Muscle of back (tissue), 3 donors: ENCODE measurements at regions not wholly inside any gene's neighbourhood (a gene's known extent, or its start where the extent isn't known, plus 50 kb on each side); places are given as distances from the start of the nearest gene placed in this dataset.

Source experiments
- DNase-seq, 3 donors: peaks; one replicate each; pipeline versions ENCODE4 v3.0.0 to v3.0.0-alpha.2; 2013

GRCh38 chr14:61132894-61133293 is 148.2 kb downstream of the TMEM30B start:
- DNase-seq, result no peak

- no peak for DNase-seq
Measured at GRCh38 chr14:61132336-61132735, 148.8 kb downstream of the TMEM30B start.

GRCh38 chr14:61130512-61131260 is 149.6 kb downstream of the SLC38A6 start:
- DNase-seq, result no peak

- DNase-seq, result no peak
Measured at GRCh38 chr14:61129168-61129745, 148.2 kb downstream of the SLC38A6 start.

DNA sequence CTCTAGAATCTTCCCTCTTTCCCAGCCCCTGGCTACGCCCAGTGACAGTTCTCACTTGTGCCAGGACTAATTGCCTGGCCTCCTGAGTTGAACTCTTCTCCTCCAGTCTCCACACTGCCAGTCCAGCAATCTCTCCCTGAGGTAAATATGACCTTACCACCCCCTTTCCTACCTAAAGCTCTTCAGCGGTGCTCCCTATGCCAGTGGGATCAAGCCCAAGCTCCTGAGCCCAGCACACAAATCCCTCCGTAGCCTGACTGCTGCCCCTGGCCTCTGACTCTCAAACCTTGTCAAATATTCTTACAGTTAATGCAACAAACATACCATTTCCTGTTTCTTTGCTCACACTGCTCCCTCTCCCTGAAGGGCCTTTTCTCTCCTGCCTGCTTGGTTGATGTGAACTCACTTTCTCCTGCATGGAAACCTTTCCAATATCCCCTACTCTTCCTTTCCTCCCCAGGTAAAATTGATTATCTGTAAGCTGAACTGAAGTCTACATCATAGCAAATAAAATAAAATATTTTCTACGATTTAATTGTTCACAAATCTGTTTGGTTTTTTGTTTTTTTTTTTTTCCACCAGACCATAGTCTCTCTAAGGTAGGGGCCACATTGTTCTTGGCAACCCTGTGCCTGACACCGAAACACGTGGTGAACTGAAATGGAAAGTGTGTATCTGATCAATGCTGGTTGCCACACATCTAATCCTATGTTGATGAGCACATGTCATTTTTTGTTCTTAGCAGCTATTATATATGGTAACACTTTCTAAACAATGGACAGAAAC is 147.5 kb downstream of the SLC38A6 start:
- no peak for DNase-seq

DNA sequence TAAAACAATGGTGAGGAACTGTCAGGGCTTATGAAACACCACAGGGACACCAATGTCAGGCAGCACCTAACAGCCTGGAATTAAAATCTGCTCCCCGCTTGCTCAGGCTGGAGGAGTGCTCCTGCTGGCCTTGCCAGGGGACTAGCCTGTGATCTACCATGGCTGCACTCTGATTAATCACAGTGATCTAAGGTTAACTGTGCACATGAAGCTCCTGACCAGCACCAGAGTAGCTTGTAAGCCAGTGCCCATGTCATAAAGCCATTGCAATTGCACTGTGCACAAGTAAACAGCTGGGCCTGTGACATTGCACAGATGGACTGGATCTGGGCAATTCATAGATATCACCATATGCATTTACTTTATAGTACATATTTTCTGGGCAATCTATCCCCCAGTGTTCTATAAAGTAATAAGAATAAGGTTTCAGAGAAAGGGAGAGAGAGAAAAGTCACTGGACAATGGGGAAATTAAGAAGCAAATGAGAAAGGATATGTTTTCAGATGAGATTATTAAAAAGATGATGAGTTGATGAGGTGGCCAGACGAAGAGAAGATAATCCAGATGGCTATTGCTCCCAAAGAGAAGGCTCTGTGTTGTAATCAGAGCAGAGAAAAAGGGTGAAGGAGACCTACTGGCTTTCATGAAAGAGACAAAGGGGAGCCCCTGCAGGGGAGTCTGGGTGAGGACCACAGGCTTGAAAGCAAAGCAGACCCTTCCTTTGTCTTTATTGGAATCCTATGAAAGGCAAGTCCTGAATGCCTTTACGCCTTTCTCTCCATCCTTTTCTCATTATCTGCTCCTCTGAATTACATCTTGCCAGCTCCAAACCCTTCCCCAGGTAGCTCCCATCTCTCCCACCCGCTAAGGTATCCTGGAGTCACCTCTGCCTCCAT is 145.8 kb downstream of the SLC38A6 start:
- DNase-seq, result no peak

DNA sequence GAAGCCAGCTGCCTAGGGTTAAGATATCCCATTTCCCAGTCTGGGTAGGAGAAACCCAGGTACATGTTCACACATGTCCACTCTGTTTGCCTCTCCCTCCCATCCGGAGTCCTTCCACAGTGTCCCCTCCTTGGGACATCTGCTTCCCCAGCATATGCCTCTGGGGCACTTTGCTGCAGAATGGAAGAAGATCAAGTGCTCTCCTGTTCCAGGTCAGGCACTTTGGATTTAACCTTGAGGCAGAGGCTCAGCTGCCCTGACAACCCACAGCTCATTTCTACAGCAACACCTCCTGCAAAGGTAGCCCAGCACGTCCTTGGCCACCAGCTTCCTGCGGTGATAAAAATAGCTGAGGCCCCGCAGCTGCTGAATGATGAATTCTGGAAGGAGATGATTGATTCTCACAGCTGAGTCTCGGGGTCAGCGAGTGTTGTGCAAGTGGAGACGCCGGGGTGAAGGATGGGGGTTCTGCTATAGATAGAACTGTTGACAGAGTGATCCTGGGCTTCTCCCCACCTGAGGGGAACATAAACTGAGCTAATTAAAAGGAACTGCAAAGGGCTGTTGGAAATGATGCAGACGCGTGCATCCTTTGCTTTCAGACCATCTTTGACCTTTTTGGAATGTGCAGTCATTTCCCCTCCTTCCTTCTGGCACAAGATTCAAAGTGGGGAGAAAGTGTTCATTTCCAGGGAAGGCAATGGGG is 145.0 kb downstream of the SLC38A6 start:
- peak; percentile 75 to 89 (median 87) for DNase-seq

- DNase-seq, result peak in 2 of 3 donors; percentile 74 to 87
Measured at GRCh38 chr14:61125041-61125866, 144.2 kb downstream of the SLC38A6 start.

DNA sequence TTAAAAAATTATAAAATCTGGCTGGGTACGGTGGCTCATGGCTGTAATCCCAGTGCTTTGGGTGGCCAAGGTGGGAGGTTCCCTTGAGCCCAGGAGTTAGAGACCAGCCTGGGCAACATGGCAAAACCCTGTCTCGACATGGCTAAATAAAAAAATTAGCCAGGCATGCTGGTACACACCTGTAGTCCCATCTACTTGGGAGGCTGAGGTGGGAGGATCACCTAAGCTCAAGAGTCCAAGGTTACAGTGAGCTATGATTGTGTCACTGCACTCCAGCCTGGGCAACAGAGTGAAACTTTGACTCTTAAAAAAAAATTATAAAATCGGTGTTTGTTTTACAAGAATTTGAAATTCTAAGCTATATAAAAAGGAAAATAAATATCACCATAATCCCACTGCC is 141.8 kb downstream of the SLC38A6 start:
- no peak for DNase-seq

- DNase-seq, result no peak
Measured at GRCh38 chr14:61121355-61121787, 140.3 kb downstream of the SLC38A6 start.

GRCh38 chr14:61120576-61120975 is 139.5 kb downstream of the SLC38A6 start:
- no peak for DNase-seq

GRCh38 chr14:61119006-61119405 is 138.0 kb downstream of the SLC38A6 start:
- DNase-seq, result no peak

DNA sequence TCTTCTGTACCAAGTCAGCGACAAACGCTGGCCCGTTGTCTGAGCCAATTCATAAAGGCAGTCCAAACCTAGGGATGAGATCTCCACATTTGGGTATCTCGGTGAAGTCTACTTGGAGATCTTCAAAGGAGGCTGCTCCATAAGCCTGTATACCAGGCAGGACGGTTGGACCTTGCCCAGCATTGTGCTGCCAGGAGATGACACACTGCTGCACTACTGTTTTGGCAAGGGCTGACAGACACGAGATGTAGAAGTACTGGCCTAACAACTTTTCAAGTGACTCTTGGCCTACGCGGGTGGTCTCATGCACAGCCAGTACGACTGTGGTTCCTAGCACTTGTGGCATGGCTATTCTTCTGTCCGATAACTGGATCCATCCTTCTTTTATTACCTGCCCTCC is 135.3 kb downstream of the SLC38A6 start:
- no peak for DNase-seq

DNA sequence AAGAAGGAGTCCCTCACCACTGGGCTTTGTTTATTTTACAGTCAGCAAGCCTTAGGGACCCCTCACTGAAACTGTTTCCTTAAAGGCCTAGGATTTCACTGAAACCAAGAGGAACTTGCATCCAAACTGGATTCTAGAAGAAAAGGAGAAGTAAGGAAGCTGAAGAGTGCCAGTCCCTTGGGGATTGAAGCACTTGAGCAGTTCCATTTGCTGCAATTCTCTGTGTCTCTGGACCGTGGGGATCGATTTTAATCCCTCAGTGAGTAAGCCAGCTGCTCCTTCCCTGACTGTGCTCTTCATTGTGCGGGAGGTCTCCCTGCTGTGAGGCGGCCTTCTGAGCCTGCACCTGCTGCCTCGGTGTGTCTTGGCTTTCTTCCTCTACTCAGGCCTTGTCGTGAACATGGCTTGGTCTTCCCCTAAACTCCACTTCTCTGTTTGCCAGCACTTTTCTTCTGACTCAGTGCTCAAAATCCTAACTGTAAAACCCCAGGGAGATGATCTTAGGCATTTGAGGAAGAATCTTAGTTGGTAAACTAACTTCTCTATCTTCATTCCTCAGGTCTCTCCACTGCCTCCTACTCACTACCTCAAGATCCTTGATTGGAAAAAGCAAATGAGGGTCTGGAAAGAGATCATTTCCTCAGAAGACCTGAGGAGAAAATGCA is 132.6 kb downstream of the SLC38A6 start:
- peak in 1 of 3 donors; percentile 18 for DNase-seq

GRCh38 chr14:61112506-61112905 is 131.5 kb downstream of the SLC38A6 start:
- DNase-seq, result peak in 1 of 3 donors; percentile 2

DNA sequence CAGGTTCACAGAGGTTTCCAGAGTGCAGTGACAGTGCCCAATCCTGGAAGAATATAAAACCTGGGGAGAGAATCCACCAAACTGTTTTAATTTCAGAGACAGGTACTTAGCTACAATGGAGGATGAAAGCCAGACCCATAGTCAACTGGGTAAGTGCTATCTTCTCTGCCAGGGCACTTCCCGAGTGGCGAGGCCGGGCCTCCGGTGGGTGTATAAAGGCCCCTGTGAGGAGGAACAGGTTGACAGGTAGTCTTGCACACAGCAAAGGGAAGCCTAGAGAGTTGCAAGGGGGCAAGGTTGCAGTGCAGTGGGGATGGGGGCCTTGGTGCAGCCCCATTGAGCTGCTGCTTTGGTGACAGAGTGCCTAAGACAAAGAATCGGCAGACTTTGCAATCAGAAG is 130.7 kb downstream of the SLC38A6 start:
- DNase-seq, result no peak

DNA sequence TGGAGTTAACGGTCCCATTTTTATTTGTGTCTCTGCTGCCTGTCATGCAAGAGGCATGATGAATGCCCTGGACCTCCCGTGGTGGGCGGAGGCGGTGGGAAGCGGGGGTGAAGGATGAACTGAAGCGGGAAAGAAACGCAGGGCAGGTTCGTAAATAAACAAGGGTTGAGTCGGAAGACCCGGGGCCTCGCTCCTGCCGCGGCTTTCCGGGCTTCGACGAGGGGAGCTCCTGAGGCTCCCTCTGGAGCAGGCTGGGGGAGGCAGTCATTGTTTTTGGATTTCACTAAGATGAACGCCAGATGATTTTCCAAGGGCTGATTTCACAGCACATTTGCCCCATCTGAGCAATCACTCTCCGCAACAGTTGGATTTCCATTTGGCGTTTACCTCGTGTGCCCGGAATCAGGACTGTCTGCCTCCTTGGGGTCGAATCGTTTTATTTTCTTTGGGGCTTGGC is 130.2 kb downstream of the SLC38A6 start:
- peak in 2 of 3 donors; percentile 46 to 68 for DNase-seq

DNA sequence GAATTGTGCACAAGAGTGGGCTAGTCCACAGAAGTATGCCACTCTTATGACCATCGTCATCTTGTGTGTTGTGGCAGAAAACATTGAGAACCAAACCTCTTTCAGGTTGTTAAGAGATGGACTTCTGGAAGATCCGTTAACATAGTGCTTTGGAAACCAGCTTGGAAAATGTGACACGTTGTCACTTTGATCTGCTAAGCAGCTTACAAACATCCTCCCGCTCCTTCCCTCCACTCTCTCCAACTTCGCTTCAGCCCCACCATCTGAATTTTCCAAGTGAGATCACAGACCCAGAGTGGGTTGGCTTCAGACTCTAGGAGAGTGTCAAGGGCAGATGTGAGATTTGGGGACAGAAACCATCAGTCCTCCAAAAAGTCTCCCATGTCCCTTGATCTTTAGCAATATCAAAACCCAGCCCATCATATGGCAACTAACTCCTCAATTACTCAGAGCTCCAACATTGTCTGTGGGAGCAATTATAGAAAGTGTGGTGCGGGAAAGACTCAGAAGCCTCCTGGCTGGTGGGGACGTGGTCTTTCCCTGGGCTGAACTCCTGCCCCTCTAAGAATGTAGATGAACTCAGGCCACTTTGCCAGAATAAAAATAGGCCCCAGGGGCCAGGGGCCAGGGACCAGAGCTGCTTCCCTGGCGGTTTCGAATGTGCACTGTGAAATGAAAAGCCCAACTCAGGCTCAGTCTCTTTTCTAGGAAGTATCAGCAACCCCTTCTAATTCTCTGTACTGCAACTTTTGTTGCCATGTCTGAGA is 129.5 kb downstream of the SLC38A6 start:
- DNase-seq, result peak in 2 of 3 donors; percentile 80 to 83

DNA sequence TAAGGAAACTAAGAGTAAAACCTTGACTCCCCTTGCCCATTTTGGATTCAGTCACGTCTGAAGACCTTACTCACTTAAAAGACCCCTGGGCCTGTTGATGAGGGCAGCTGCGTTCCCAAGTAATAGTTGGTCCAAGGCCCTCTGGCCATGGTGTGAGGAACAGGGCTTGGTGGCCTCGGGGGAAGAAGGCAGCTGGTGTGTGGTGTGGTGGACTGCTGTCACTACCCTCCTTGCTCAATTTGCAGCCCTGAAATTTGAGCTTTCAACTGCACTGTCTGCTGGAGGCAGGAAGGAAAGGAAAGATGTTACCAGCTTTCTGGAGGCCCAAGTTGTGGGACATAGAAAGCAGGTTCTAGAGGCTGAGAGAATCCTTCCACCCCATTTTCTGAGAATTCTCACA is 128.2 kb downstream of the SLC38A6 start:
- DNase-seq, result peak in 2 of 3 donors; percentile 23 to 65
